Esophagus squamous epithelium (tissue), 5 donors: ENCODE measurements at regions not wholly inside any gene's neighbourhood (a gene's known extent, or its start where the extent isn't known, plus 50 kb on each side); places are given as distances from the start of the nearest gene placed in this dataset.

Experiments
- DNase-seq: peaks from one replicate; lab custom pipeline; 2025; lab: John Stamatoyannopoulos, UW
- H3K27ac ChIP-seq, 4 donors: fragments of 200-600 bp; sonication (generic); one replicate each; pipeline ENCODE4 v1.5.1; 2016 to 2019; ENCODE audit warnings: mild to moderate bottlenecking in 1 of 4
- H3K27me3 ChIP-seq, 4 donors: fragments of 200-600 bp; sonication (generic); 1 replicate in 3 of 4; 2 replicates in 1 of 4; pipeline versions ENCODE4 v1.5.1 to v1.6.0; 2017 to 2021; ENCODE audit warnings: antibody characterized with exemption in 1 of 4
- H3K36me3 ChIP-seq, 3 donors: fragments of 200-600 bp; sonication (generic); one replicate each; pipeline ENCODE4 v1.5.1; 2016 to 2019
- H3K4me1 ChIP-seq, 3 donors: fragments of 200-600 bp; sonication (generic); one replicate each; pipeline ENCODE4 v1.5.1; 2017 to 2019
- H3K4me3 ChIP-seq, 4 donors: fragments of 200-600 bp; sonication (generic); 1 replicate in 3 of 4; 2 replicates in 1 of 4; pipeline ENCODE4 v1.5.1; 2016 to 2019; ENCODE audit warnings: mild to moderate bottlenecking in 2 of 4, moderate library complexity in 1 of 4
- H3K9me3 ChIP-seq, 3 donors: fragments of 200-600 bp; sonication (generic); one replicate each; pipeline ENCODE4 v1.5.1; 2016 to 2019
- POLR2A ChIP-seq, 4 donors: fragments of 450-650 bp; IDR thresholded peaks; one replicate each; pipeline ENCODE4 v1.6.1; 2017; ENCODE audit warnings: antibody characterized with exemption in 4 of 4, mild to moderate bottlenecking in 4 of 4, moderate library complexity in 3 of 4
- WGBS, 2 donors: methylation state at CpG; one replicate each; pipeline ENCODE4 v1.1.5; 2018; 5-methylcytosine and 5-hydroxymethylcytosine counted together
- intact Hi-C: fragments of 100-400 bp; cut with DNase I; formaldehyde crosslinking; loops from one replicate; pipeline ENCODE4 v1.15.0; 2022
- TF ChIP-seq, protein P1 (sequence below), 6 experiments: fragments of 450-650 bp in 4 of 6; fragments of 200-600 bp in 2 of 6; sonication (generic) in 2 of 6; IDR thresholded peaks; one replicate each; pipeline ENCODE4 v1.5.1; 2016 to 2019; ENCODE audit warnings: antibody characterized with exemption in 6 of 6, mild to moderate bottlenecking in 4 of 6, moderate library complexity in 4 of 6
- donor health status: DM: yes; HTN: yes; CAD: no.

DNA sequence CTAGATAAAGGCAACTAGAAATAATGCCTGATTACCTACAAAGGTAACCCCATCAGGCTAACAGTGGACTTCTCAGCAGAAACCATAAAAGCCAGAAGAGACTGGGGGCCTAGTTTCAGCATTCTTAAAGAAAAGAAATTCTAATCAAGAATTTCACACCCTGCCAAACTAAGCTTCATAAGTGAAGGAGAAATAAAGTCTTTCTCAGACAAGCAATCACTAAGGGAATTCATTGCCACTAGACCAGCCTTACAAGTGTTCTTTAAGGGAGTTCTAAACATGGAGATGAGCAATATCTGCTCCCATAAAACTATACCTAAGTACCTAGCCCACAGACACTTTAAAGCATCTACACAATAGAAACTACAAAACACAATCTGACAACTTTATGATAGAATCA is 823.5 kb downstream of the PCDH17 start:
- intact Hi-C loops = no loop called here
- no peaks in the 10 kb centered on the region for H3K4me1 ChIP-seq
- no peak for DNase-seq
- H3K27ac ChIP-seq = no peak overlapping the region
- H3K9me3 ChIP-seq = no peaks in the 10 kb centered on the region
- TF ChIP-seq, protein P1, sequence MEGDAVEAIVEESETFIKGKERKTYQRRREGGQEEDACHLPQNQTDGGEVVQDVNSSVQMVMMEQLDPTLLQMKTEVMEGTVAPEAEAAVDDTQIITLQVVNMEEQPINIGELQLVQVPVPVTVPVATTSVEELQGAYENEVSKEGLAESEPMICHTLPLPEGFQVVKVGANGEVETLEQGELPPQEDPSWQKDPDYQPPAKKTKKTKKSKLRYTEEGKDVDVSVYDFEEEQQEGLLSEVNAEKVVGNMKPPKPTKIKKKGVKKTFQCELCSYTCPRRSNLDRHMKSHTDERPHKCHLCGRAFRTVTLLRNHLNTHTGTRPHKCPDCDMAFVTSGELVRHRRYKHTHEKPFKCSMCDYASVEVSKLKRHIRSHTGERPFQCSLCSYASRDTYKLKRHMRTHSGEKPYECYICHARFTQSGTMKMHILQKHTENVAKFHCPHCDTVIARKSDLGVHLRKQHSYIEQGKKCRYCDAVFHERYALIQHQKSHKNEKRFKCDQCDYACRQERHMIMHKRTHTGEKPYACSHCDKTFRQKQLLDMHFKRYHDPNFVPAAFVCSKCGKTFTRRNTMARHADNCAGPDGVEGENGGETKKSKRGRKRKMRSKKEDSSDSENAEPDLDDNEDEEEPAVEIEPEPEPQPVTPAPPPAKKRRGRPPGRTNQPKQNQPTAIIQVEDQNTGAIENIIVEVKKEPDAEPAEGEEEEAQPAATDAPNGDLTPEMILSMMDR (IDR thresholded peaks at IDR 0.05) = no peak
- TF ChIP-seq POLR2A (IDR thresholded peaks at IDR 0.05) = no peak
- no peak overlapping the region for H3K4me3 ChIP-seq
- no peaks in the 10 kb centered on the region for H3K36me3 ChIP-seq
- no peaks in the 10 kb centered on the region for H3K27me3 ChIP-seq

DNA sequence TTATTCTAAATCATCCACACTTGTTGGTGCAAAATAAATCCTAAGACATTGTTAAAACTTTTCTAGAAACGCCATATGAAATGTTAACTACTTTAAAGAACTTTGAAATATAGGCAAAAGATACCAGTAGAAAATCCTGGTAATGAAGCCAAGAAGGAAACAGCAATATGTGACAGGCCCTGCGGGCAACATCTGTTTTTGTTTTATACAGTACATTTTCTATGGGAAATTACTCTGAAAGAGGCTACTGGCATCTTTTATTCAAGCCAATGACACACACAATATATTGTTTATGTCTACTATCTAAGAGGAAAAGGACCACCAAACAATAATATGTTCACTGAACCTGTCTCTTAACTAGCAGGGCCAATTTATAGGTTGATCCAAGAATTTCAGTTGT is 829.7 kb downstream of the PCDH17 start:
- H3K4me3 ChIP-seq = no peak overlapping the region
- no peaks in the 10 kb centered on the region for H3K27me3 ChIP-seq
- DNase-seq = no peak
- H3K9me3 ChIP-seq = no peaks in the 10 kb centered on the region
- TF ChIP-seq POLR2A (IDR thresholded peaks at IDR 0.05) = no peak
- TF ChIP-seq, protein P1 (IDR thresholded peaks at IDR 0.05) = no peak
- 49 to 58% methylated on average over 2 of the region's 2 CpGs for WGBS, 2 donors
- H3K36me3 ChIP-seq = no peaks in the 10 kb centered on the region
- H3K27ac ChIP-seq = no peak overlapping the region
- H3K4me1 ChIP-seq = no peaks in the 10 kb centered on the region
- intact Hi-C loops = no loop called here

DNA sequence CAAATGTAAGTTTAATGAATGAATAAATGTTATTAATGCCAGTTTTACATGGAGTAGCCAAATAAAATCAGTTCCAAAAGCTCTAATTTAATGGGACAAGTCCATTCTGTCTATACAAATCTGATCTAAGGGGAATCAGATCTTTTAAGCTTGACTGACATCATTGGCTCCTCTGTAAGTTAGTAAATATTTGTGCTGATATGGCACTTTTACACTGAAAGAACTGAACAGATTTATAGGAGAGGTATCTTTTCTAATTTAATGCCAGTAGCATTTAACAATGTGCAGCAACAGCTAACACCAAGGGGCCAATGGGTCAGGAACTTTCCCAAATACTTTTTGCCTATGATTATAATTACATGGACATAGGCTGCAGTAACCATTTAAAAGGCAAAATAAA is 832.3 kb downstream of the PCDH17 start:
- Histone ChIP-seq H3K4me1 (no peaks in the 10 kb centered on the region), H3K27ac (no peak overlapping the region), H3K9me3 (no peaks in the 10 kb centered on the region), H3K36me3 (no peaks in the 10 kb centered on the region), H3K4me3 (no peak overlapping the region), H3K27me3 (no peaks in the 10 kb centered on the region)
- intact Hi-C loops = no loop called here
- no peak for DNase-seq
- TF ChIP-seq, protein P1 (IDR thresholded peaks at IDR 0.05) = no peak
- TF ChIP-seq POLR2A (IDR thresholded peaks at IDR 0.05) = no peak

DNA sequence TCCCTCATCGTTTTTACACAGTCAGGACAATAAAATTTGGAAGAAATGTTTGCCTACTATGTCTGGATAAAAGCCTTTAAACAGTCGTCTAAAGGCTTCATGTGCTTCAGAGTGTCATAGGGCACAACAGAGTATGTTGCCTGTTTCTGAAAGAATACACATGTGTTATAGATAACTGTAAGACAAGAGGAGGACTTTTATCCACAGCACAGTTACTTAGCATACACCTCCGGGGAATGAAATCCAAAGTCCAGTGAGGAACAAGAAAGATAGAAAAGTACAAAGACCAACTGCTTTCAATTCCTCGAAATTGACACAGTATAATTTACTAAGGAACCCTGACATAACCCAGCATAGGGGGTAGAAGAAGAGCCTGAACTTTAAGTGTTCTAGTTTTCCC is 835.6 kb downstream of the PCDH17 start:
- no peaks in the 10 kb centered on the region for H3K4me1 ChIP-seq
- intact Hi-C loops = no loop called here
- H3K9me3 ChIP-seq = no peaks in the 10 kb centered on the region
- no peak for TF ChIP-seq POLR2A (IDR thresholded peaks at IDR 0.05)
- TF ChIP-seq, protein P1 (IDR thresholded peaks at IDR 0.05) = no peak
- no peak overlapping the region for H3K27ac ChIP-seq
- no peak for DNase-seq
- H3K36me3 ChIP-seq = no peaks in the 10 kb centered on the region
- H3K27me3 ChIP-seq = no peaks in the 10 kb centered on the region
- WGBS, 2 donors = 47 to 53% methylated on average over 4 of the region's 4 CpGs
- no peak overlapping the region for H3K4me3 ChIP-seq

DNA sequence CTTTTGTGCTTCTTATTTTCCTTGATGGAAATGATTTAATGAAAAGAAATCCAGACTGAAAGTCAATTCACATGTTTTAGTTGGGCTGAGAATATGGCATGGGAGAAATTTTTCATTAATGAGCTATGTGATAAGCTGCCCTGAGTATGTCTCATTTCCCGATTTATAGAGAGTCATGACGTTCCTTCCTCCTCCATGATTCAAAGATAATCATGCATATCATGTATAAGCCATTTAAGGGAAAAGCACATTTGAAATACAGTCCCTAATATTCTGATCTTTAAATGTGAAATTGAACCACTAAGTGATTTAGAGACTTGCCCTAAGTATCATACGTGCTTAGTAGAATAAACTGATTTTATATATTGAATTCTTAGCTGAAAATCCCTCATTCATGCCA is 840.9 kb downstream of the PCDH17 start:
- 67 to 72% methylated on average over 3 of the region's 3 CpGs for WGBS, 2 donors

DNA sequence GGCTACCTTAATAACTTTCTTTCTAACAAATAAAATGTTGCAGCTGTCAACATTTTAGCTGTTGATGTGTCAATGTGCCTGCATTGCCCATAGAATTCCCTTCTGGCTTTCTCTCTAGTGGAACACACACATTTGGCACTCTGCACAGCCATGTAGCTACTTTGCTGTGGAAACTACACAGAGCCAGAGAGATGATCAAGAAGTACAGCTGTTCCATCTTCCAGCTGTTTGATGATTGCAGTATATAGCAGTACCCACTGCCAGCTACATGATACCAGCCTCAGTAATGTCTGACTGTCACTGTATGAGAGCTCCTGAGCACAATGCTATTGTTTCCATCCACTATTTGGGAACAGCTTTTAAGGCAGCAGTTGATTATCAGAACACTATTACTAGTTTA is 843.0 kb downstream of the PCDH17 start:
- Histone ChIP-seq H3K27ac (no peak overlapping the region), H3K27me3 (no peaks in the 10 kb centered on the region), H3K4me1 (no peaks in the 10 kb centered on the region), H3K9me3 (no peaks in the 10 kb centered on the region), H3K4me3 (no peak overlapping the region), H3K36me3 (no peaks in the 10 kb centered on the region)
- intact Hi-C loops = no loop called here
- no peak for DNase-seq
- no peak for TF ChIP-seq POLR2A (IDR thresholded peaks at IDR 0.05)
- TF ChIP-seq, protein P1 (IDR thresholded peaks at IDR 0.05) = no peak

More for the DNA sequence above, 840.9 kb downstream of the PCDH17 start:
- DNase-seq = no peak
- Histone ChIP-seq H3K27me3 (no peaks in the 10 kb centered on the region), H3K36me3 (no peaks in the 10 kb centered on the region), H3K27ac (no peak overlapping the region), H3K9me3 (no peaks in the 10 kb centered on the region), H3K4me3 (no peak overlapping the region), H3K4me1 (no peaks in the 10 kb centered on the region)
- no peak for TF ChIP-seq POLR2A (IDR thresholded peaks at IDR 0.05)
- intact Hi-C loops = no loop called here
